ENCODE measurements at regions not wholly inside any gene's neighbourhood (a gene's known extent, or its start where the extent isn't known, plus 50 kb on each side); places are given as distances from the start of the nearest gene placed in this dataset.

DNA sequence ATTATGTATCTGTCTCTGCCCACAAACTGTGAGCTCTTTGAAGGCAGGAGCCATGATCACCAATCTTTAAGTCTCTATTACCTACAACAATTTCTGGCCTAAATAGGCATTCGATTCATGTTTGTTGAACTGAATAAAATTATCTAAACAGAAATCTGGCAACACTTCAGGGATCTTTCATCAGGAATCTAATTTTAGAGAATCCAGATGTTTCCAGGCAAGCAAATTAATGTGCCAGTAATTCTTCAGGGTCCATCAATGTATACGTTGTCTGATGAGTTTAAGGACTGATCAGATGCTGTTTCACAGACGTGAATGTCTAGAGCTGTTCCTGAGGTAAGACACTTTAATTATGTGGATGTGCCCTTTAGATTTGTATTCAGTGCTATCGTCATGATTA lies 524.4 kb downstream of the PTPRC start:
- TF ChIP-seq, protein P1, sequence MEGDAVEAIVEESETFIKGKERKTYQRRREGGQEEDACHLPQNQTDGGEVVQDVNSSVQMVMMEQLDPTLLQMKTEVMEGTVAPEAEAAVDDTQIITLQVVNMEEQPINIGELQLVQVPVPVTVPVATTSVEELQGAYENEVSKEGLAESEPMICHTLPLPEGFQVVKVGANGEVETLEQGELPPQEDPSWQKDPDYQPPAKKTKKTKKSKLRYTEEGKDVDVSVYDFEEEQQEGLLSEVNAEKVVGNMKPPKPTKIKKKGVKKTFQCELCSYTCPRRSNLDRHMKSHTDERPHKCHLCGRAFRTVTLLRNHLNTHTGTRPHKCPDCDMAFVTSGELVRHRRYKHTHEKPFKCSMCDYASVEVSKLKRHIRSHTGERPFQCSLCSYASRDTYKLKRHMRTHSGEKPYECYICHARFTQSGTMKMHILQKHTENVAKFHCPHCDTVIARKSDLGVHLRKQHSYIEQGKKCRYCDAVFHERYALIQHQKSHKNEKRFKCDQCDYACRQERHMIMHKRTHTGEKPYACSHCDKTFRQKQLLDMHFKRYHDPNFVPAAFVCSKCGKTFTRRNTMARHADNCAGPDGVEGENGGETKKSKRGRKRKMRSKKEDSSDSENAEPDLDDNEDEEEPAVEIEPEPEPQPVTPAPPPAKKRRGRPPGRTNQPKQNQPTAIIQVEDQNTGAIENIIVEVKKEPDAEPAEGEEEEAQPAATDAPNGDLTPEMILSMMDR (IDR thresholded peaks at IDR 0.05; ENCODE audit: low read length) = no peak
- TF ChIP-seq EZH2 (IDR thresholded peaks at IDR 0.05; ENCODE audit: borderline replicate concordance, low read length) = no peak

All from OCI-LY1 (cell line).